GM19023 (cell line): ENCODE measurements at regions not wholly inside any gene's neighbourhood (a gene's known extent, or its start where the extent isn't known, plus 50 kb on each side); places are given as distances from the start of the nearest gene placed in this dataset.
"Not testable (repeated sequence)": the region's sequence is repeated elsewhere in the genome, so short reads cannot be mapped to it uniquely, and the experiment has no call there.

Source experiments
- ATAC-seq: cut with Tn5 transposase; IDR thresholded peaks from one replicate; pipeline ENCODE4 v1.9.1; 2021; ENCODE audit warnings: mild to moderate bottlenecking, moderate library complexity; ENCODE audit not compliant: unreplicated experiment

DNA sequence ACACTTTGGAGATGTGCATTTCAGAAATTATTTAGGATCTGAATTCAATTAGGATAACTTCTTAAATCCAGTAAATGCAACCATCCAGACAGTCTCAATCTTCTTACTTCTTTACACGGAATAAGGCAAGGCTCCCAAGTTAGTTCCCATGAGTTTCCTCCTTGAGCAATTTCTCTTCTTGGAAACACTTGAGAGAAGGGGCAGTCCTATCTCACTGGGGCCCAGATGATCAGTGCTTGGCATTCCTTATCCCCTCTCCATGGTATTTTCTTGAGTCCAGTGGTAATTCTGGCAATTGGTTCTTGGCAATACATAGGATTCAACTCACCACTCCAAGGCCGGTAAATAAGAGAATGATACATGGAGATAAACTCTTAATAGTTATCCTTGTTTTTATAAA lies 87.1 kb upstream of the PTHLH start:
- no peak for ATAC-seq

DNA sequence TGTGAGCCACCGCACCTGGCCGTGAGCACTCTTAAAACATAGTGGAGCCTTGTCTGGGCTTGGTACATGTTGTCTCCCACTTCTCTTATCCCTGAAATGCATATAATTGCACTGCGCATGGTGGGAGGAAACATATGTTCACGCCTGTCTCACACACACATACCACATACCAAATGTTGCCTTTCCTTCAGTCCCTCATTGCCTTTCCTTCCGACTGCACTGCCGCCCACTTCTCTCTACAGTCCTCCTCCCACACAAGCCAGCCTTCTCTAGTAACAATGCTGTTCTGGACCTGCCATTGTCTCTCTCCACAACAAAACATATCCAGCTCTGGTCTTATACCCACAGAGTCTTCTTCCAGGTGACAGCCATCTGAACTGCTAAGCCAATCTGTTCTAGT lies 88.3 kb upstream of the PTHLH start:
- no peak for ATAC-seq

DNA sequence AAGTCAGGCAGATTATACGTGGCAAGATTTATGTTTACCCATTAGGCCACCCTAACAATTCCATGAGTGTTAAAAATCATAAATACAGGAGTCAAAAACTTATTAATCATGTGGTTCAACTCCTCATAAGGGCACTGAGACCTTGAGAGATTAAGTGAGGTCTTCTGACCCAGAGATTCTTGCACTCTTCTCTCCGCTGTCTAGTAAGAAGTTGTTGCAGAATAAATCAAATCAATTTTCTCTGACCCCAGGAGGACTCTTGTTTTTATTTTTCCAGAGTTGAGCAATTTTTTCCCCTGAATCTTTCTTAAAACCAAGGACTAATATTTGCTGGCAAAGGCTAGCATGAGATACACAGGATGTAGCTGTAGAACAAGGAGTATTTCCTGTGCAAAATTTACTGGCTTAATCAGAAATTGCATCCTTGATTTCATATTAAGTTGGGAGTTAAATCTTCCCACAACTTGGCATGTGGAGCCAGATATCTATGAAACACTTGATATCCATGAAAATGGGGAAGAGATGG lies 90.9 kb upstream of the PTHLH start:
- no peak for ATAC-seq

GRCh38 chr12:28065374-28065773 lies 92.8 kb upstream of the PTHLH start:
- ATAC-seq, result no peak

DNA sequence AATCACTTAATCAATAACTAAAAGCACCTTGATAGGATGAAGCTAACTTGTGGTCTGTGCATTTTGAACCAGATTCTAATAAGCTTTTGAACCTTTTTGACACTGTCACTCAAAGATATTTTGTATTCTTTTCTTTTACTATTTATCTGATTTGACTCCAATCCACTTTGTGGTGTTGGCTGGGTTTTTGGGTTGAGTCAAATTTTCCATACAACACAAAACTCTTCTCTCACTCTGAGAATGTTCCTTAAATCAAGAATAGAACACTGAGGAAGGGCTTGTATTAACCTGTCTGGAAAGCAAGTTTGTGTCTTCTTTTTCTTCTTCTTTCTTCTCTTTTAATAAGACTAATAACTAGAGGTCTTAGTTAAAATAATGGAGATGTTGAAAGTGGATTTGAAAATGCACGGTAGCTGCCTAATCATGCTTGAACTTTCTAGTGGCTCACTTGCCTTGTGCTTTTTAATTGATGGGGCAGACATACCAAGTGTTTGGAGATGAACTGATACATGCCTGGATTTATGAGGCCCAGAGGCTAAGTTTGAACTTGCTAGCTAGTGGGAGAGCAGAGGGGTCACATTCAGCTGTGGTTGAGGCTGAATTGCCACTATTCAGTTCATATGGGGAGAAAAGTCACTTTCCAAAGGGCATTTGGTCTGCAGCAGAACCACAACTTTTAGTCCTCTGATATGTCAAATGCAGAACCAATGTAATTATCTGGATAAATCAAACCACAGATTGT lies 93.5 kb upstream of the PTHLH start:
- ATAC-seq, result no peak

DNA sequence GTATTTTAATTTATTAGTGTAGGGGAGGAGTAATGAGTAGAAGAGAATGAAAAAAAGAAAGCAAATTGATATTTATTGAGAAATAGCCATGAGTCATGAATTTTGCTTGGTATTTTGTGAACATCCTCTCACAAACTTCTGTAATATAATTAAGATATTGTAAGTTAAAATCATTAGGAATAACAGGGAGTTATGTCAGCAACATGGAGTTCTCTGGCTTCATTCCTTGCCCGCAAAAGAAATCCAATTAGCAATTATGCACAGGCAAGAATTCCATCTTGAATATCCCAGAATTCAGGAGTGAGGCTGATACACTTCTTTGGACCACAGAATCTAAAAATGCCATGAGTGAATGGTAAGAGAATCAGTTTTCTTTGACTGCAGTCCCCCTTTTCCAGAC lies 94.3 kb upstream of the PTHLH start:
- no peak for ATAC-seq

GRCh38 chr12:28068467-28068866 lies 95.9 kb upstream of the PTHLH start:
- no peak for ATAC-seq

DNA sequence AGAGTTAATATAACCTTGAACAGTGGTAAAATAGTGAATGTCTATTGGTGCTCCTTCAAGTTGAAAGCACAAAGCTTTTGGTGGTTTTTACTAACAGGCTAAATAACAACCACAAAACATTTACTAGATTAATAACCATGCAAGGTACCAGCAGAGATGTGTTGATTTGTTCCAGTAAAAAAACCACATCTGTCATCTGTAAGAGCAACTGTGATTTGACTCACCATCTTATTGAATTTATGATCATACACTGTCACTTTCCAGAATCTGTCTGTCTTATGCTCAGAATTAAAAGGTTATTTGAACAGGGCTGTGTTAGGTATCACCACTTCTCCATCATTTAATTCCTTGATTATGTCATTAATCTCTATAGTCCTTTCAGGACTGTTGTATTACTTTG lies 107.0 kb upstream of the PTHLH start:
- ATAC-seq, result no peak

DNA sequence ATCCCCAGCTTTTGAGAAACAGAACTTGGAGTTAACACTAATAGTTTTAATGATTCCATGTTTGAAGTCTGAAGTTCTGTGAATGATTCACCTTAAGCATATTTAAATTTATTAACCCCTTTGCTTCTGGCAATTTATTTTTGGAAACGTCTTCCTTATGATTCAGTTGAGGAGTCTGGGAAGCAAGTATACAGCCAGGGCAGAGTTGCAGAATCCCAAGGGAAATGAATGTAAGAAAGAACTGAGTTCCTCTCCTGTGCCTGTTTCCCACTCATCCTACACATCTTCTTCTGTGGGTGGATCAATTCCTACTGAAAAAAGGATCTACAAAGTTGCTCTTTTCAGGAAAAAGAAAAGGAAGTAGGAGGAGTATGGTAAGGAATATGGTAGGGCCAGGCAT lies 108.2 kb upstream of the CCDC91 start:
- no peak for ATAC-seq

- no peak for ATAC-seq
Observed at GRCh38 chr12:28083840-28084678, 106.2 kb upstream of the CCDC91 start.

- peak; percentile 54 for ATAC-seq
Observed at GRCh38 chr12:28086521-28087155, 103.6 kb upstream of the CCDC91 start.

GRCh38 chr12:28088566-28089272 lies 101.5 kb upstream of the CCDC91 start:
- ATAC-seq, result no peak

GRCh38 chr12:28089338-28089737 lies 100.9 kb upstream of the CCDC91 start:
- ATAC-seq, result no peak

DNA sequence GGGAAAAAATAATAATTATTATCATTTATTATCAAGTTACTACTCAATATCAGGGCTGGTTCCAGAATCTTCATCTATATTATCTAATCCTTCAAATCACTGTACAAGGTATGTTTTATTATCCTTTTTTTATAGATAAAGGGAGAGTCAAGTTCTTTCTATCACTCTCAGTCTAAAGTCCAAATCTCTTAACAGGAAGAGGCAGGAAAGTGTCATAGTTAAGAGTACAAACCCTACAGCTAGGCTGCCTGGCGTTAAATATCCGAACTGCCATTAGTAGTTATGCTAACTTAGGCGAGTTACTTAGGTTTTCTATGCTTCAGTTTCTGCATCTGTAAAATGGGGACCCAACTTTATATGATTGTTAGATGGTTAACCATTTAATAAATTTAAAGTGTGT lies 99.4 kb upstream of the CCDC91 start:
- no peak for ATAC-seq

DNA sequence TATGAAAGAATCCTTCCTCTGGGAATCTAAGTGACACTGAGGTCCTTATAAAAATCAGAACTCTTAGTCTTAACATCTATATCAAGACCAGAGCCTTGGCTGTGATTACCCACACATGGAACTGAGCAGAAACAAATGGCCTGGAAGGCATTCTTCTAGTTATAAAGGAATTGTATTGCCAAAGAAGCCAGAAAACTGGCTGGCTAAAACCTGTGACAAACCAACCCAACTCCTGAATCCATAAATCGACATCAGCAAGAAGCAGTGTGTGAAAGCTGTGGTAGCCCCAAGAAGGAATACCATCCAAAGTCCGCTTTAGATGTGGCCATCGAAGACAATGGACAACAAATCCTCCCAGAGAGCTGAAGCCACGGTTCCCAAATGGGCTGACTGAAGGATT lies 97.9 kb upstream of the CCDC91 start:
- ATAC-seq, result no peak

DNA sequence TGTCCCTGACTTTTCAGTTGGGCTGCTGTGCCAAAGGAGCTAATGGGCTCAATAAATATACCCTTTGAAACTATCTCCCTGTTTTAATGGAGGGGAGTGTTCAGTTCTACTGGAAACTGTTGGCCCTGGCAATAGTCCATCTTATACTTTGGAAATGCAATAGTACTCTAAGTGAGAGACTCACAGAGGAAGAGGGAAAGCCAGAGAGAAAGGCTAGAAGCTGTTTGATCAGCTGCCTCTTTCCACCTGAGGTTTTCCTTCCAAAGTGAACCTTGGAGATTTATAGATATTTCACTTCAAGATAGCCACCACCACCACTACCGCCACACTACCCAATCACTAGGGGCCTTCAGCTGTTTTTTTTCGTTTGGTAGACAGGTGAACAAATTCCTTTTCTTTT lies 93.6 kb upstream of the CCDC91 start:
- no peak for ATAC-seq

GRCh38 chr12:28097221-28097620 lies 93.0 kb upstream of the CCDC91 start:
- no peak for ATAC-seq

- not testable (repeated sequence) for ATAC-seq
Observed at GRCh38 chr12:28099245-28099644, 91.0 kb upstream of the CCDC91 start.

DNA sequence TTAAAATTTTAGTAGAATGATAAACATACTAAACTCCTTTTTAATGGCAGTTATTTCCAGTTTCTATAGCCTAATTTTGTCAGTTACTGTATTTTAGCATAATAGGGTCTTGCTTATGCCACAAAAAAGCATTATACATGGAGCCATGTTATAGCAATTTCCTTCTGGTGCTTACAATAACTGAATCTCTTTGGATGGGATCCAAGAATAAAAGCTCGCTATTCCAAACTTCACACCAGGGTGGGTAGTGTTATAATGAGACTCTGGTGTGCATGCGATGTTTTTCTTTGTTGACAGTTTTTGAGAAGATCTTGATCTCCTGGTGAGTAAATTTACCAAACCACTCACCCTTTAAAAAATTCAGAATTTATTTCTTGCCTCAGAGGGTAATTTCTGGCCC lies 90.4 kb upstream of the CCDC91 start:
- ATAC-seq, result no peak

DNA sequence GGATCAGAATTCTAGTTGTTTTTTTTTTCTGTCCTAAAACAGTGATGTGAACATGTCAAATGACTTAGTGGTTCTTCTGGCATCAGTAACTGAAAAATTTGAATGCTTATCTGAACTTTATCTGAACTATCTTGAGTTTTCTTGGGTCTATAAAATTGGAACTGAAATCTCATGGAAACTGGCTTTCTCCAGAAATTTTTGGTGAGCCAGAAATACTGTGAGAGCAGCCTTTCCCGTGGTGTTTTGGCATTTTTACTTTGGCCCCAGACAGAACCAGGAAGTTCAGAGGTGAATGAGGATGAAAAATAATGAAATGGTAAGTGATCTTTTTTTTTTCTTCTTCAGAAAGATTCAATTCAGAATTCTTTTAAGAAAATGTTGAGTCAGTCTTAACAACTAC lies 89.5 kb upstream of the CCDC91 start:
- ATAC-seq, result no peak

DNA sequence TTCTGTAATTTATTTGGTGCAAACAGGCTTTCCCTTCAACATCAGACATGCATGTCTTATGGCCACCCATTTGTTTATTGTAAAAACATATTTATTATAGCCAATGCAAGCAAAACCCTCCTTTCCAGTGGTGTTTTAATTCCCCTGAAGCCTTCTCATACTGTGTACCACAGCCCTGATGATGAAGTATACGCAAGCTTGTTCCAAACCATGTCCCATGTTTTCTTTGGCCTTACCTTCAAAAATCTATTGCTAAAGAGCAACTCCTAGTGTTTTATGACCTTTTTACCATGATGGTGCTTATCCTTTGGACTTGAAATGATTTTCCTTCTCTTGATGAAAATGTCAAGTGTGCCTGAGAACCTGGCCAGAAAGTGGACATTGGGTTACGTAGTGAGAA lies 85.9 kb upstream of the CCDC91 start:
- ATAC-seq, result no peak
